ENCODE measurements at regions not wholly inside any gene's neighbourhood (a gene's known extent, or its start where the extent isn't known, plus 50 kb on each side); places are given as distances from the start of the nearest gene placed in this dataset.
A peak's percentile ranks its signal among the peaks of the same experiment; 100 is the strongest.

GRCh38 chrX:46400530-46401443 is 144.4 kb downstream of the ZNF674 start:
- CTCF ChIA-PET, result interaction anchor here (0.6 kb wide), 1 partner anchor 649 kb away, joined by 3 read pairs; no protein-coding TSS in a partner anchor
- no peak overlapping the region for H3K4me3 Mint-ChIP-seq
- POLR2A ChIA-PET, result no interaction called here
- no peak for TF ChIP-seq CTCF (IDR thresholded peaks at IDR 0.05)
- no peaks in the 10 kb centered on the region for H3K4me1 Mint-ChIP-seq (ENCODE audit: low read depth)
- H3K9me3 Mint-ChIP-seq, result peaks cover 3% of the 10 kb centered on the region
- ATAC-seq, result no peak
- no peaks in the 10 kb centered on the region for H3K36me3 Mint-ChIP-seq (ENCODE audit: low read depth)
- H3K27me3 Mint-ChIP-seq, result no peaks in the 10 kb centered on the region
- H3K27ac Mint-ChIP-seq, result no peak overlapping the region
- intact Hi-C loops (cut with micrococcal nuclease), result no loop called here
- no peak for DNase-seq

GRCh38 chrX:46398874-46399273 is 146.3 kb downstream of the ZNF674 start:
- Mint-ChIP-seq H3K4me1 (ENCODE audit: low read depth) (no peaks in the 10 kb centered on the region), H3K4me3 (no peak overlapping the region), H3K36me3 (ENCODE audit: low read depth) (no peaks in the 10 kb centered on the region), H3K27ac (no peak overlapping the region), H3K27me3 (no peaks in the 10 kb centered on the region), H3K9me3 (peaks cover 3% of the 10 kb centered on the region)
- ChIA-PET CTCF (interaction anchor here (2.2 kb wide), 1 partner anchor 10 kb away, joined by 10 read pairs; no protein-coding TSS in a partner anchor), POLR2A (no interaction called here)
- intact Hi-C loops (cut with micrococcal nuclease), result no loop called here
- ATAC-seq, result no peak
- no peak for DNase-seq
- no peak for TF ChIP-seq CTCF (IDR thresholded peaks at IDR 0.05)

GRCh38 chrX:46398126-46398525 is 147.1 kb downstream of the ZNF674 start:
- Mint-ChIP-seq H3K36me3 (ENCODE audit: low read depth) (no peaks in the 10 kb centered on the region), H3K27ac (no peak overlapping the region), H3K9me3 (peaks cover 3% of the 10 kb centered on the region), H3K4me1 (ENCODE audit: low read depth) (no peaks in the 10 kb centered on the region), H3K27me3 (no peaks in the 10 kb centered on the region), H3K4me3 (no peak overlapping the region)
- intact Hi-C loops (cut with micrococcal nuclease), result no loop called here
- ChIA-PET CTCF (interaction anchor here (2.2 kb wide), 1 partner anchor 10 kb away, joined by 10 read pairs; no protein-coding TSS in a partner anchor), POLR2A (no interaction called here)
- ATAC-seq (no peak), DNase-seq (no peak)
- no peak for TF ChIP-seq CTCF (IDR thresholded peaks at IDR 0.05)

DNA sequence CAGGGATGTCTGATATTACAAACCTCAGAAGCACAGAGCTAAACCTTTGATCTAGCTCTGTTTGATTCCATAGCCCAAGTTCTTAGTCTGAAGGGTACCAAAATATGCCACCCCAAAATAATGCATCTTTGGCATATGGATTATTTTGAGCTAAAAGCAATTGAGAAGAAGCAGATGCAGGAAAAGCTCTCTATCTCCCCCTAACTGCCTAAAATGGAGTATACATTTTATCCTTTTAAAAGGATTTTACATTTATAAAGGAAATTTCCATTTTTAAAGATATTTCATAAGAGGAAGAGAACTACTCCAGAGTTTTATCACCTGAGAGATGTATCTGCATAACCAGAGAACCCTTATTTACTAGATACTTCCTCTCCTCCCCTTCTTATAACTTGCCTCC is 158.7 kb downstream of the ZNF674 start:
- Mint-ChIP-seq H3K27ac (no peak overlapping the region), H3K27me3 (peaks cover 3% of the 10 kb centered on the region), H3K9me3 (no peaks in the 10 kb centered on the region), H3K4me1 (ENCODE audit: low read depth) (no peaks in the 10 kb centered on the region), H3K36me3 (ENCODE audit: low read depth) (no peaks in the 10 kb centered on the region), H3K4me3 (no peak overlapping the region)
- no peak for DNase-seq
- ATAC-seq, result no peak
- POLR2A ChIA-PET, result no interaction called here
- CTCF ChIA-PET, result interaction anchor here (0.9 to 2.6 kb wide), 6 partner anchors 10 to 1063 kb away, joined by 3 to 8 read pairs (median 3); no protein-coding TSS in a partner anchor
- peak; percentile 35 for TF ChIP-seq CTCF (IDR thresholded peaks at IDR 0.05)
- intact Hi-C loops (cut with micrococcal nuclease), result no loop called here

GRCh38 chrX:46383006-46383405 is 162.2 kb downstream of the ZNF674 start:
- POLR2A ChIA-PET, result no interaction called here
- H3K4me1 Mint-ChIP-seq (ENCODE audit: low read depth), result no peaks in the 10 kb centered on the region
- CTCF ChIA-PET, result no interaction called here
- ATAC-seq (no peak), DNase-seq (peak; percentile 2)
- H3K36me3 Mint-ChIP-seq (ENCODE audit: low read depth), result no peaks in the 10 kb centered on the region
- no peaks in the 10 kb centered on the region for H3K9me3 Mint-ChIP-seq
- H3K4me3 Mint-ChIP-seq, result no peak overlapping the region
- H3K27me3 Mint-ChIP-seq, result peaks cover 3% of the 10 kb centered on the region
- no peak for TF ChIP-seq CTCF (IDR thresholded peaks at IDR 0.05)
- no peak overlapping the region for H3K27ac Mint-ChIP-seq
- intact Hi-C loops (cut with micrococcal nuclease), result no loop called here
